Pons (tissue), 1 donor: ENCODE measurements at regions not wholly inside any gene's neighbourhood (a gene's known extent, or its start where the extent isn't known, plus 50 kb on each side); places are given as distances from the start of the nearest gene placed in this dataset.

Experiments
- DNase-seq: peaks from one replicate; pipeline ENCODE4 v3.0.0-alpha.2; 2016; ENCODE audit warnings: low spot score

GRCh38 chr7:47147213-47147631, 434.7 kb downstream of the TNS3 start:
- no peak for DNase-seq

- DNase-seq = no peak
Measured at GRCh38 chr7:47145982-47146381, 435.9 kb downstream of the TNS3 start.

GRCh38 chr7:47145186-47145725, 436.7 kb downstream of the TNS3 start:
- DNase-seq = no peak

- DNase-seq = no peak
Measured at GRCh38 chr7:47143339-47143738, 438.6 kb downstream of the TNS3 start.

GRCh38 chr7:47142867-47143175, 439.1 kb downstream of the TNS3 start:
- DNase-seq = no peak

GRCh38 chr7:47142169-47142866, 439.6 kb downstream of the TNS3 start:
- DNase-seq = no peak

GRCh38 chr7:47132471-47132870, 449.4 kb downstream of the TNS3 start:
- DNase-seq = no peak

- no peak for DNase-seq
Measured at GRCh38 chr7:47128700-47129099, 453.2 kb downstream of the TNS3 start.

GRCh38 chr7:47125529-47125928, 456.4 kb downstream of the TNS3 start:
- no peak for DNase-seq

GRCh38 chr7:47119261-47119865, 462.5 kb downstream of the TNS3 start:
- no peak for DNase-seq

GRCh38 chr7:47104206-47104549, 477.7 kb downstream of the TNS3 start:
- DNase-seq = no peak

GRCh38 chr7:47103498-47104205, 478.3 kb downstream of the TNS3 start:
- DNase-seq = no peak

GRCh38 chr7:47102331-47102841, 479.5 kb downstream of the TNS3 start:
- DNase-seq = no peak

- DNase-seq = no peak
Measured at GRCh38 chr7:47100817-47101435, 481.0 kb downstream of the TNS3 start.

- DNase-seq = no peak
Measured at GRCh38 chr7:47100148-47100816, 481.6 kb downstream of the TNS3 start.

- no peak for DNase-seq
Measured at GRCh38 chr7:47097431-47097830, 484.5 kb downstream of the TNS3 start.

GRCh38 chr7:47095946-47096345, 486.0 kb downstream of the TNS3 start:
- no peak for DNase-seq

GRCh38 chr7:47094462-47094861, 487.4 kb downstream of the TNS3 start:
- DNase-seq = no peak

- no peak for DNase-seq
Measured at GRCh38 chr7:47093320-47094234, 488.3 kb downstream of the TNS3 start.

- no peak for DNase-seq
Measured at GRCh38 chr7:47092336-47092735, 489.6 kb downstream of the TNS3 start.

- DNase-seq = no peak
Measured at GRCh38 chr7:47091141-47091540, 490.8 kb downstream of the TNS3 start.
